ENCODE measurements at regions not wholly inside any gene's neighbourhood (a gene's known extent, or its start where the extent isn't known, plus 50 kb on each side); places are given as distances from the start of the nearest gene placed in this dataset.

DNA sequence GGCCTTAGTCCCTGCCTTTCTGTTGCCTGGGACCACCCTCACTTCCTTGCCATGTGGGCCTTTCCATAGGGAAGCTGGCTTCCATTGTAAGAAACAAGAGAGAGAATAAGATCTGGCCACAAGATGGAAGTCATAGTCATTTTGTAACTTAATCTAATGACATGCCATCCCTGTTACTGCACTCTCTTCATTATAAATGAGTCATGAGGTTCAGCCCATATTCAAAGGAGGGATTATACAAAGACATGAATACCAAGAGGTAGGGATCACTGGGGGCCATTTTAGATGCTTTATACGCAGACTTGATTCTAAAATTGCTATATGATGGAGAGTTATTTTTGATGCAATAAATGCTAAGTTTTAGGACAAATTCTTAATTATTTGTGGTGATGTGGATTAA lies 75.2 kb upstream of the CELF2 start:
- DNase-seq (no peak), FAIRE-seq (no peak)
- Histone ChIP-seq H3K27ac (ENCODE audit: low read depth in 1 of 3, low read length in 2 of 3) (no peak overlapping the region), H3K4me3 (ENCODE audit: low read depth in 1 of 3, low read length in 3 of 3) (no peak overlapping the region), H3K4me1 (ENCODE audit: control insufficient read depth in 3 of 3, insufficient read depth in 2 of 3, low read depth in 1 of 3, low read length in 2 of 3) (no peaks in the 10 kb centered on the region), H3K36me3 (ENCODE audit: control insufficient read depth in 3 of 3, insufficient read depth in 2 of 3, low read depth in 1 of 3, low read length in 3 of 3) (no peaks in the 10 kb centered on the region), H3K27me3 (ENCODE audit: control insufficient read depth in 3 of 3, insufficient read depth in 3 of 3, low read length in 3 of 3) (no peaks in the 10 kb centered on the region), H3K9me3 (ENCODE audit: control insufficient read depth in 2 of 2, insufficient read depth in 1 of 2, low read depth in 1 of 2, low read length in 1 of 2) (peaks cover 0 to 16% of the 10 kb centered on the region in 2 donors)
- 92 to 97% (median 96%) methylated on average over 1 of the region's 1 CpG for WGBS, 3 donors

DNA sequence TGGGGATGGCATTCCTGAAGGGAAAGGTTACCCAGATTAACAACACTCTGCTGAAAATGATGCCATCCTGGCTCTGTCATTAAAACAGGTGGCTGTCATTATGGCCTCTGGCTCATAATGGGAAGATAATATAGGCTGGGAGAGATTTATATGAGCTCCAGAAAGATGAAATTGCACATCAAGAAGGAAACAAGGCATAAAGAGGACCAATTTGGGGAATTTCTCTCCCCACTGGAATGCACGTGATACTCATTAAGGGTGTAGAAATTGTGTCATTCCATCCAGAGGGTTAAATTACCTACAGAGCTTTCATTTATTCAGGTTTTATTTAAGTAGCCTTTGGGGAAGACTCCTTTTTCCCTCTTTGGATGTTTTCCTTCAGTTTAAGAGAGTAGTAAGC lies 71.6 kb upstream of the CELF2 start:
- DNase-seq (no peak), FAIRE-seq (no peak)
- H3K9me3 ChIP-seq (ENCODE audit: control insufficient read depth in 2 of 2, insufficient read depth in 1 of 2, low read depth in 1 of 2, low read length in 1 of 2): peaks cover 0 to 16% of the 10 kb centered on the region in 2 donors
- H3K27me3 ChIP-seq (ENCODE audit: control insufficient read depth in 3 of 3, insufficient read depth in 3 of 3, low read length in 3 of 3): no peaks in the 10 kb centered on the region
- 79 to 86% (median 84%) methylated on average over 1 of the region's 1 CpG for WGBS, 3 donors
- H3K36me3 ChIP-seq (ENCODE audit: control insufficient read depth in 3 of 3, insufficient read depth in 2 of 3, low read depth in 1 of 3, low read length in 3 of 3): no peaks in the 10 kb centered on the region
- no peaks in the 10 kb centered on the region for H3K4me1 ChIP-seq (ENCODE audit: control insufficient read depth in 3 of 3, insufficient read depth in 2 of 3, low read depth in 1 of 3, low read length in 2 of 3)
- H3K27ac ChIP-seq (ENCODE audit: low read depth in 1 of 3, low read length in 2 of 3): no peak overlapping the region
- no peak overlapping the region for H3K4me3 ChIP-seq (ENCODE audit: low read depth in 1 of 3, low read length in 3 of 3)

DNA sequence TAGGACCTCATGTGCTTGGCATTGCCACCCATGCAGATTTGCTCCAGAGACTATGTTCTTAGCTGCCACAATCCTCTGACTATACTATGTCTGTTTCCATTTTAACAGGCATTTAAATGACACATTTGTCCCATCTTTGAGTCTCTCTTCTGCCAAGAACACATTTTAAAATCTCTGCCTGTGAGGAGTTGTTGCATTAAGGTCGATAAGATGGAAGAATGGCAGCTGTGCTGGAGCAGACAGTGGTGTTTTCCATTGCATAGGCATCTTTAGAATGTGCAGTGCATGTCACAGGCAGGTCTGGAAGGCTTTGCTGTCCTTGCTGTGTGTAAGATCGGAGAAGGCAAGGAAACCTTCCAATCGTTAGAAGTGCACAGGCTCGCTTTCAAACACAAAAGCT lies 70.9 kb upstream of the CELF2 start:
- 77 to 81% (median 79%) methylated on average over 4 of the region's 4 CpGs for WGBS, 3 donors
- Histone ChIP-seq H3K36me3 (ENCODE audit: control insufficient read depth in 3 of 3, insufficient read depth in 2 of 3, low read depth in 1 of 3, low read length in 3 of 3) (no peaks in the 10 kb centered on the region), H3K27me3 (ENCODE audit: control insufficient read depth in 3 of 3, insufficient read depth in 3 of 3, low read length in 3 of 3) (no peaks in the 10 kb centered on the region), H3K4me1 (ENCODE audit: control insufficient read depth in 3 of 3, insufficient read depth in 2 of 3, low read depth in 1 of 3, low read length in 2 of 3) (no peaks in the 10 kb centered on the region), H3K27ac (ENCODE audit: low read depth in 1 of 3, low read length in 2 of 3) (no peak overlapping the region), H3K4me3 (ENCODE audit: low read depth in 1 of 3, low read length in 3 of 3) (no peak overlapping the region), H3K9me3 (ENCODE audit: control insufficient read depth in 2 of 2, insufficient read depth in 1 of 2, low read depth in 1 of 2, low read length in 1 of 2) (peaks cover 0 to 16% of the 10 kb centered on the region in 2 donors)
- FAIRE-seq: no peak
- DNase-seq: no peak

DNA sequence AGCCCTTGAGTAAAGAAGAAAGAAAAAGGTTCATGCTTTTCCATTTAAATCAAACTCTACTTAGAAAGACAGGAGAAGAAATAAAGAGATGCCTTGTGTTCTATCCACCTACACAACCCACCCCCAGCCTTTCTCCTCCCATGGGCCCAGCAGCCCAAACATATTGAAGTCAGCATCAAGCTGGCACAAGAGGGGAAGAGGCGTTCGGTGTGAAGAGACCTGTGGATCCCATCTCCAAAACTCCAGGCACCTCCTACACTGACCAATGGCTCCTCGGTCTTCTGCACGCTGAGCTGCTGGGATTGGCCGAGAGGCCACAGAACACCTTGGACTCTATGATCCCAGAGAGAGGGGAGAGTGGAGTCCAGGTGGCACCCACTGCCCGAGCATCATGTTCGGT lies 66.0 kb upstream of the CELF2 start:
- no peak overlapping the region for H3K27ac ChIP-seq (ENCODE audit: low read depth in 1 of 3, low read length in 2 of 3)
- H3K36me3 ChIP-seq (ENCODE audit: control insufficient read depth in 3 of 3, insufficient read depth in 2 of 3, low read depth in 1 of 3, low read length in 3 of 3): no peaks in the 10 kb centered on the region
- WGBS, 3 donors: 90 to 95% (median 92%) methylated on average over 7 of the region's 7 CpGs
- no peaks in the 10 kb centered on the region for H3K9me3 ChIP-seq (ENCODE audit: control insufficient read depth in 2 of 2, insufficient read depth in 1 of 2, low read depth in 1 of 2, low read length in 1 of 2)
- H3K4me3 ChIP-seq (ENCODE audit: low read depth in 1 of 3, low read length in 3 of 3): no peak overlapping the region
- H3K4me1 ChIP-seq (ENCODE audit: control insufficient read depth in 3 of 3, insufficient read depth in 2 of 3, low read depth in 1 of 3, low read length in 2 of 3): no peaks in the 10 kb centered on the region
- DNase-seq (no peak), FAIRE-seq (no peak)
- no peaks in the 10 kb centered on the region for H3K27me3 ChIP-seq (ENCODE audit: control insufficient read depth in 3 of 3, insufficient read depth in 3 of 3, low read length in 3 of 3)

DNA sequence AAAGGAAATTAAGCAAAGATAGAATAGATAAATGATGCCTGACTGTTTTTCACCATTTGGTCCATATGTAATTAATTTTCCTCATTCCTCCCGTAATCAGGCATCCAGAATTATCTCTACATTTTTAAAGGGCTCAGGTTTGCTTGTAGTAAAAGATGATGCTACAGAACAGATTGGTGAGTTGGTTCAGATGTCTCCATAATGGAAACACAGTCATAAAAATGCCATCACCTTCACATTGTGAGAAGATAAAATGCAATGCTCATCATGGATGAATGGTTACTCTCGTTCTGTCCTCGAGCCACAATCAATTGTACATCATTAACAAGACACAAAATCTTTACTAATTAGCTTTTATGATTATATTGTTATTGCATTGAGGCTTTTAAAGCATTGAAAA lies 64.9 kb upstream of the CELF2 start:
- FAIRE-seq (no peak), DNase-seq (no peak)
- H3K27ac ChIP-seq (ENCODE audit: low read depth in 1 of 3, low read length in 2 of 3): no peak overlapping the region
- H3K9me3 ChIP-seq (ENCODE audit: control insufficient read depth in 2 of 2, insufficient read depth in 1 of 2, low read depth in 1 of 2, low read length in 1 of 2): no peaks in the 10 kb centered on the region
- H3K36me3 ChIP-seq (ENCODE audit: control insufficient read depth in 3 of 3, insufficient read depth in 2 of 3, low read depth in 1 of 3, low read length in 3 of 3): no peaks in the 10 kb centered on the region
- 53 to 64% (median 55%) methylated on average over 3 of the region's 3 CpGs for WGBS, 3 donors
- no peak overlapping the region for H3K4me3 ChIP-seq (ENCODE audit: low read depth in 1 of 3, low read length in 3 of 3)
- H3K4me1 ChIP-seq (ENCODE audit: control insufficient read depth in 3 of 3, insufficient read depth in 2 of 3, low read depth in 1 of 3, low read length in 2 of 3): no peaks in the 10 kb centered on the region
- H3K27me3 ChIP-seq (ENCODE audit: control insufficient read depth in 3 of 3, insufficient read depth in 3 of 3, low read length in 3 of 3): no peaks in the 10 kb centered on the region

DNA sequence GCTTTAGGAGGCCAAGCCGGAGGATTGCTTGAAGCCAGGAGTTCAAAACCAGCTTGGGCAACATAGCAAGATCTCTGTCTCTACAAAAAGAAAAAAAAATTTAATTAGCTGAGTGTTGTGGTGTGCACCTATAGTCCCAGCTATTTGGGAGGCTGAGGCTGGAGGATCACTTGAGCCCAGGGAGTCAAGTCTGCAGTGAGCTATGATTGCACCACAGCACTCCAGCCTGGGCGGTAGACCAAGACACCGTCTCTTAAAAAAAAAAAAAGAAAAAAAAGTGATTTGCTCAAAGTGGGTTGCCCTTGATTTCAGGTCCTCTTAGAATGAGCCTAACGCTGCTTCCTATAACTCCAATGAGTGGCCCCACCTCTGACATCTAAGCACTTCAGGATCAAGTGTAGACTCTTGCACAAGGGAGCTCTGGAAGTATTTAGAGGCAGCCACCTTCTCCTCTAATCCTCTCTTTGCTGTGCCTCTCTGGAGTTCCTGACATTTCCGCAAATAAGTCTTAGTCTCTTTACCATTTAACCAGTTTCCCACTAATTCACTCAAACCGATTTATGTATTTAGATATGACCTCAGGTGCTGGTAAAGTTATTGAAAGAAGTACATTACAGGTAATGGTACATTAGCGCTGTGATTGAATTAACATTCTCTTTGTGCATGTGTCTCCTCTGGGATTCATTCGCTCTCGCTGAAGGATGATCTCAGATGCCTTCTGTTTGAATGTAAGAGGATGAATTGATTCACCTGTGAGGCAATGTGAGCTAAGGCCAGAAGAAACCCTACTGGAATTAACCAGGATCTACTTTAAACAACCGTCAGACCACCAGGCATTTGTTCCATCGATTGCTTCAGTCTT lies 60.8 kb upstream of the CELF2 start:
- 90 to 93% (median 90%) methylated on average over 11 of the region's 11 CpGs for WGBS, 3 donors
- FAIRE-seq (no peak), DNase-seq (no peak)
- no peaks in the 10 kb centered on the region for H3K36me3 ChIP-seq (ENCODE audit: control insufficient read depth in 3 of 3, insufficient read depth in 2 of 3, low read depth in 1 of 3, low read length in 3 of 3)
- H3K9me3 ChIP-seq (ENCODE audit: control insufficient read depth in 2 of 2, insufficient read depth in 1 of 2, low read depth in 1 of 2, low read length in 1 of 2): no peaks in the 10 kb centered on the region
- no peaks in the 10 kb centered on the region for H3K4me1 ChIP-seq (ENCODE audit: control insufficient read depth in 3 of 3, insufficient read depth in 2 of 3, low read depth in 1 of 3, low read length in 2 of 3)
- no peak overlapping the region for H3K4me3 ChIP-seq (ENCODE audit: low read depth in 1 of 3, low read length in 3 of 3)
- H3K27ac ChIP-seq (ENCODE audit: low read depth in 1 of 3, low read length in 2 of 3): no peak overlapping the region
- H3K27me3 ChIP-seq (ENCODE audit: control insufficient read depth in 3 of 3, insufficient read depth in 3 of 3, low read length in 3 of 3): no peaks in the 10 kb centered on the region

DNA sequence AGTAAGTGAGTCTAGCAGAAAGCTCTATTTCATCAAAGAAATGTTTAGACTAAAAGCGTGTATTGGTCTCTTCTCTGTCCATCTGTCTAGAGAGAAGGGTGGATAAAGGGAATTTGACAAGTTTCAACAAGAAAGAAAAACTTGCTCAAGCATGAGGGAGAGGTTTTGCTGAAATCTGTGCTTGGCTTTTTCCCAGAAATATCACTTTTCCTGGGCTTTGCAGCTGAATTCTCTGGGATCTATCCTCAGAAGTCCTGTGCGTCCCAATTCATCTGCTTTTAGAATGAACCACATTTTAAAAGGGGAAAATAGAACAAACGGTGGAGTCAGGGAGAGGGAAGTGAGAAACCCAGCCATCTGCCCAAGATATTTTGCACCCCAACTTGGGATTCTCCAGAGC lies 59.6 kb upstream of the CELF2 start:
- no peak overlapping the region for H3K27ac ChIP-seq (ENCODE audit: low read depth in 1 of 3, low read length in 2 of 3)
- H3K4me1 ChIP-seq (ENCODE audit: control insufficient read depth in 3 of 3, insufficient read depth in 2 of 3, low read depth in 1 of 3, low read length in 2 of 3): no peaks in the 10 kb centered on the region
- WGBS, 3 donors: 84 to 90% (median 88%) methylated on average over 3 of the region's 3 CpGs
- DNase-seq (no peak), FAIRE-seq (no peak)
- no peaks in the 10 kb centered on the region for H3K9me3 ChIP-seq (ENCODE audit: control insufficient read depth in 2 of 2, insufficient read depth in 1 of 2, low read depth in 1 of 2, low read length in 1 of 2)
- H3K36me3 ChIP-seq (ENCODE audit: control insufficient read depth in 3 of 3, insufficient read depth in 2 of 3, low read depth in 1 of 3, low read length in 3 of 3): no peaks in the 10 kb centered on the region
- H3K4me3 ChIP-seq (ENCODE audit: low read depth in 1 of 3, low read length in 3 of 3): no peak overlapping the region
- no peaks in the 10 kb centered on the region for H3K27me3 ChIP-seq (ENCODE audit: control insufficient read depth in 3 of 3, insufficient read depth in 3 of 3, low read length in 3 of 3)

DNA sequence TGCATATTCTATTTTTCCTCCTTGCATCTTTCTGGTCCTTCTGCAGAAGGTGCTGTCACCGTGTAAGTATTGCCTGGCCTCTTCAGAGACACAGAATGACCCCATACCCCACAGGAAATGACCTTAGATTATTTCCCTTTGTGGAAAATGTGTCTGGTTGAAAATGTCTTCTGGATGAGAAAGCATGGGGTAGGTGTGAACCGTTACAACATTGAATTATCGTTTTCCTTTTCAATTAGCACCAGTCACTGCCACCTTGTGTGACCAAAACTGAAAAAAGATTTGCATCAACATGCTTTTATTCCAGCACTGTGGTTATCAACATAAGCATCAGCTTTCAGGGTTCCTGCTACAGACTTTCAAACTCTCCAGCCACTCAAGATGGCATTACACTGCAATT lies 58.0 kb upstream of the CELF2 start:
- 66 to 77% (median 67%) methylated on average over 3 of the region's 3 CpGs for WGBS, 3 donors
- Histone ChIP-seq H3K36me3 (ENCODE audit: control insufficient read depth in 3 of 3, insufficient read depth in 2 of 3, low read depth in 1 of 3, low read length in 3 of 3) (no peaks in the 10 kb centered on the region), H3K9me3 (ENCODE audit: control insufficient read depth in 2 of 2, insufficient read depth in 1 of 2, low read depth in 1 of 2, low read length in 1 of 2) (no peaks in the 10 kb centered on the region), H3K27me3 (ENCODE audit: control insufficient read depth in 3 of 3, insufficient read depth in 3 of 3, low read length in 3 of 3) (no peaks in the 10 kb centered on the region), H3K4me1 (ENCODE audit: control insufficient read depth in 3 of 3, insufficient read depth in 2 of 3, low read depth in 1 of 3, low read length in 2 of 3) (no peaks in the 10 kb centered on the region), H3K4me3 (ENCODE audit: low read depth in 1 of 3, low read length in 3 of 3) (no peak overlapping the region), H3K27ac (ENCODE audit: low read depth in 1 of 3, low read length in 2 of 3) (no peak overlapping the region)
- no peak for FAIRE-seq
- DNase-seq: no peak

DNA sequence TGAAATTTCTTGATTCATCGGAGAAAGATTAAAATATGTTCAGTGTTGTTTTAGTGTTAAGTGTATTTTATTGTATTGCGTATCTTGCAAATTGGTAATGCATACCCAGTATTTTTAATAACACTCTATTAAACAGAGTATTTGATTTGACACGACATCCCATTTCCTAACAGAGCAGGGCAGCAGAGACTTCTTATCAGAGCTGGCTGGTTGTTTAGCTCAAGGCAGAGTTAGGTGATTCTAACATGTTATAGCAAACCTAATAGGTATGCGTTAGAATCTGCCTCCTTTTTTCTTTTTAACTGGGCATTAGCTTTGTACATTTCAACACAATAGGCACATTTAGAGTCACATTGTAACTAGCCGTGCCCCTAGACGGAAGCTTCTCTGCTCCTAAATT lies 57.1 kb upstream of the CELF2 start:
- Histone ChIP-seq H3K27me3 (ENCODE audit: control insufficient read depth in 3 of 3, insufficient read depth in 3 of 3, low read length in 3 of 3) (no peaks in the 10 kb centered on the region), H3K27ac (ENCODE audit: low read depth in 1 of 3, low read length in 2 of 3) (no peak overlapping the region), H3K9me3 (ENCODE audit: control insufficient read depth in 2 of 2, insufficient read depth in 1 of 2, low read depth in 1 of 2, low read length in 1 of 2) (no peaks in the 10 kb centered on the region), H3K4me1 (ENCODE audit: control insufficient read depth in 3 of 3, insufficient read depth in 2 of 3, low read depth in 1 of 3, low read length in 2 of 3) (no peaks in the 10 kb centered on the region), H3K36me3 (ENCODE audit: control insufficient read depth in 3 of 3, insufficient read depth in 2 of 3, low read depth in 1 of 3, low read length in 3 of 3) (no peaks in the 10 kb centered on the region), H3K4me3 (ENCODE audit: low read depth in 1 of 3, low read length in 3 of 3) (no peak overlapping the region)
- FAIRE-seq (no peak), DNase-seq (no peak)
- WGBS, 3 donors: 83 to 90% (median 84%) methylated on average over 6 of the region's 6 CpGs

Measured in small intestine (tissue), 7 donors.